Esophagus muscularis mucosa (tissue), 4 donors: ENCODE measurements at regions not wholly inside any gene's neighbourhood (a gene's known extent, or its start where the extent isn't known, plus 50 kb on each side); places are given as distances from the start of the nearest gene placed in this dataset.

Experiments
- EP300 ChIP-seq: sonication (generic); formaldehyde crosslinking; IDR thresholded peaks from one replicate; pipeline ENCODE4 v1.6.1; 2017; ENCODE audit warnings: antibody characterized with exemption
- POLR2A ChIP-seq: fragments of 450-650 bp; IDR thresholded peaks from one replicate; pipeline ENCODE4 v1.6.1; 2017; ENCODE audit warnings: antibody characterized with exemption, moderate library complexity, mild to moderate bottlenecking, low read depth
- TF ChIP-seq, protein P1 (sequence below), 3 experiments: fragments of 200-600 bp in 2 of 3; fragments of 450-650 bp in 1 of 3; sonication (generic) in 2 of 3; IDR thresholded peaks; one replicate each; pipeline ENCODE4 v1.5.1; 2017 to 2019; ENCODE audit warnings: antibody characterized with exemption in 3 of 3, mild to moderate bottlenecking in 2 of 3, moderate library complexity in 1 of 3

DNA sequence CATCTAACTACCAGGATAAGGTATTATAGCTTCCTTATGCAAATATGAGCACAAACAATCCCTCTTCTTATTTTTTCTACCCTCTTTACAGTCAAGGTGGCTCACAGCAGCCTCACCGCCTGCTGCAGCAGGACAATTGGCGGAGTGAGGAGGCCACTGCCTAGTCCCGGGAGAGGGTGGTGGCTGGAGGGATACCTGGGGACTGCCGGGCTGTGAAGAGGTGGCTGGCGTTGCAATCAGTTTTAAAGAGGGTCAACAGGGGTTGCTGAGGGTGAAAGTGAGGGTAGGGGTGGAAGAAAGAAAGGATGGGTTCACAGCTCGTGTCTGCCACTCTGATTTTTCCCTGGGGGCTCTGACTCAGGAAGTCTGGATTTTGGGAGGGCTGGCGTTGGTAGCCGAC, 105.1 kb upstream of the SLC6A6 start:
- TF ChIP-seq, protein P1, sequence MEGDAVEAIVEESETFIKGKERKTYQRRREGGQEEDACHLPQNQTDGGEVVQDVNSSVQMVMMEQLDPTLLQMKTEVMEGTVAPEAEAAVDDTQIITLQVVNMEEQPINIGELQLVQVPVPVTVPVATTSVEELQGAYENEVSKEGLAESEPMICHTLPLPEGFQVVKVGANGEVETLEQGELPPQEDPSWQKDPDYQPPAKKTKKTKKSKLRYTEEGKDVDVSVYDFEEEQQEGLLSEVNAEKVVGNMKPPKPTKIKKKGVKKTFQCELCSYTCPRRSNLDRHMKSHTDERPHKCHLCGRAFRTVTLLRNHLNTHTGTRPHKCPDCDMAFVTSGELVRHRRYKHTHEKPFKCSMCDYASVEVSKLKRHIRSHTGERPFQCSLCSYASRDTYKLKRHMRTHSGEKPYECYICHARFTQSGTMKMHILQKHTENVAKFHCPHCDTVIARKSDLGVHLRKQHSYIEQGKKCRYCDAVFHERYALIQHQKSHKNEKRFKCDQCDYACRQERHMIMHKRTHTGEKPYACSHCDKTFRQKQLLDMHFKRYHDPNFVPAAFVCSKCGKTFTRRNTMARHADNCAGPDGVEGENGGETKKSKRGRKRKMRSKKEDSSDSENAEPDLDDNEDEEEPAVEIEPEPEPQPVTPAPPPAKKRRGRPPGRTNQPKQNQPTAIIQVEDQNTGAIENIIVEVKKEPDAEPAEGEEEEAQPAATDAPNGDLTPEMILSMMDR (IDR thresholded peaks at IDR 0.05), result no peak
- TF ChIP-seq EP300 (no peak), POLR2A (no peak)
